LNCaP clone FGC (cell line): ENCODE measurements at regions not wholly inside any gene's neighbourhood (a gene's known extent, or its start where the extent isn't known, plus 50 kb on each side); places are given as distances from the start of the nearest gene placed in this dataset.
"Not testable (repeated sequence)": the region's sequence is repeated elsewhere in the genome, so short reads cannot be mapped to it uniquely, and the experiment has no call there.

Source experiments
- DNase-seq: peaks from one replicate; pipeline ENCODE4 v3.0.0-alpha.2; 2011; ENCODE audit warnings: low read depth
- H3K4me3 ChIP-seq: 2 replicates; pipeline ENCODE4 v1.5.1; 2011; ENCODE audit warnings: mild to moderate bottlenecking, low read depth, low read length, control low read depth
- CTCF ChIP-seq: IDR thresholded peaks from 2 replicates; pipeline ENCODE4 v1.5.1; 2012; ENCODE audit warnings: mild to moderate bottlenecking; ENCODE audit not compliant: control insufficient read depth, insufficient read depth; ENCODE audit errors: extremely low read depth

DNA sequence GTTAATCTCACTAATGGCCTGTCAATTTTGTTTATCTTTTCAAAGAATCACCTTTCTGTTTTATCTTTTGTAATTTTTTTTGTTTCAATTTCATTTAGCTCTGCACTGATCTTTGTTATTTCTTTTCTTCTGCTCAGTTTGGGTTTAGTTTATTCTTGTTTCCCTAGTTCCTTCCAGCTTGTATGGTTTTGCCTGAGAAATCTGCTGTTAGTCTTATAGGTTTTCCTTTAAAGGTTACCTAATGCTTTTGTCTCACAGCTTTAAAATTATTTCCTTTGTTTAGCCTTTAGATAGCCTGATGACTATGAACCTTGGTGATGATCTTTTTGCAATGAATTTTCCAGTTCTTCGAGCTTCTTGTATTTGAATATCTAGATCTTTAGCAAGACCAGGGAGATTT, 1869.8 kb upstream of the PCDH20 start:
- TF ChIP-seq CTCF: no peak
- no peak for DNase-seq
- H3K4me3 ChIP-seq: no peak overlapping the region

DNA sequence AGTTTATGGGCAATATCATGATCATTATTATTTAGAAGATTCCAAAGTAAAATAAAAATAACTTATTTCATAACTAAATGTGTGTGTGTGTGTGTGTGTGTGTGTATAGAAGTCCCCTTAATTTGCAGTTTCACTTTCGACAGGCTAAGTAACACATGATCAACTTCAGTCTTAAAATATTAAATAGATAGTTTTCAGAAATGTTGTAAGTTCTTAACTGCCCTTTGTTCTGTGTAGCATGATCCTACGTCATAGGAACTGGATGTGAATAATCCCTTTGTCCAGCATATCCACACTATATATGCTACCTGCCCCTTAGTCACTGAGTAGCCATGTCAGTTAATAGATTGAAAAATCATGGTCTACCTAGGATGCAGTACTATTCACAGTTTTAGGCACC, 1863.5 kb upstream of the PCDH20 start:
- no peak for TF ChIP-seq CTCF
- no peak for DNase-seq
- H3K4me3 ChIP-seq: no peak overlapping the region

- H3K4me3 ChIP-seq: no peak overlapping the region
- DNase-seq: no peak
- TF ChIP-seq CTCF: no peak
These were observed 1859.1 kb upstream of the PCDH20 start for GRCh38 chr13:63274772-63275171.

DNA sequence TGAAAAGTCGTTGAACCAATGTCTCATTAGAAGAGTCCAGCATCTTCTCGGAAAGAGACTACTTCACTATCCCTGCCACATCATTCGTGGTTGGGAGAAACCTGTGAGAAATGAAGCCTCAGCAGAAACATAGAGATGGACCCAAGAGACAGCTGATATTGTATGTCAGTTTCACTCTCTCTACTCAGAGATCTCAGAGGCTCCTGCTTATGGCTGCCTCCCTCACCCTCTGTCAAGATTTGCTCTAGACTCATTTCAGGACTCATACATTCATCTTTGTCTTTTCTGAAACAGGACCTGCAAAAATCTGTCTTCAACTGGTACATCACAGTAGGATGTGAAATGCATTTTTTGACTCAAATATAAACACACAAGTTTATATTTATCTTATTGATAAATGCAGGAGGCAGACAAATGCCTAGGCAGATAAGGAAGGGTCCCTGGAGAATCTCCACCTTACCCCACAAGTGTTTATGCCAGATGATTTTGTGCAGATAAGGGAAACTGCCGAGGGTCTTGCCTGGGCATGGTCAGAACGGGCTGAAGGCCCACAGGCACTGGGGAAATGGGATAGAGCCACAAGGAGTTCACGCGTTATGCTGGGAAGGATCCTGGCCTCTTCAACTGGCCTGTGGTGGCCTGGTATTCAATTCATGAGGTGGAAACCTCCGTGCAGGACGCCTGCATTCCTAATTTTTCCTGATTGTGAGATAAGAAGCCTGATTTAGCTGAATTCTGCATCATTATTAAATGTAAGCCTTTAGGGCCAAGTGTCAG, 1834.0 kb upstream of the PCDH20 start:
- H3K4me3 ChIP-seq: no peak overlapping the region
- no peak for TF ChIP-seq CTCF
- DNase-seq: no peak

DNA sequence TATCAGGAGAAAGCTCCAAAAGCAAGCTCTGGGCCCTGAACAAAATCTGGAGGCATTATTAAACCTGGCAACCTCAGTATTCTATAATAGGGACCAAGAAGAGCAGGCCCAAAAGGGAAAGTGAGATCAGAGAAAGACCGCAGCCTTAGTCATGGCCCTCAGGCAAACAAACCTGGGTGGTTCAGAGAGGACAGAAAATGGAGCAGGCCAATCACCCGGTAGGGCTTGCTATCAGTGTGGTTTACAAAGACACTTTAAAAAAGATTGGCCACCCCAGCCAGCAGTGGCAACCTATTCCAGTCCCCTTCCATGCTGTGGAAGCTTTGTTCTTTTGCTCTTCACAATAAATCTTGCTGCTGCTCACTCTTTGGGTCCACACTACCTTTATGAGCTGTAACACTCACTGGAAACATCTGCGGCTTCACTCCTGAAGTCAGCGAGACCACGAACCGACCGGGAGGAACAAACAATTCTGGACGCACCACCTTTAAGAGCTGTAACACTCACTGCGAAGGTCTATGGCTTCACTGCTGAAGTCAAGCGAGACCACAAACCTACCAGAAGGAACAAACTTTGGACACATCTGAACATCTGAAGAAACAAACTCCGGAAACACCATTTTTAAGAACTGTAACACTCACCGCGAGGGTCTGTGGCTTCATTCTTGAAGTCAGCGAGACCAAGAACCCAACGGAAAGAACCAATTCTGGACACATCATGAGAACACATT, 1821.2 kb upstream of the PCDH20 start:
- not testable (repeated sequence) for DNase-seq, H3K4me3 ChIP-seq

- not testable (repeated sequence) for DNase-seq, H3K4me3 ChIP-seq
These were observed 1802.9 kb upstream of the PCDH20 start for GRCh38 chr13:63218596-63218995.

- TF ChIP-seq CTCF: no peak
- no peak overlapping the region for H3K4me3 ChIP-seq
- no peak for DNase-seq
These were observed 1793.8 kb upstream of the PCDH20 start for GRCh38 chr13:63209330-63210017.
